ENCODE measurements at regions not wholly inside any gene's neighbourhood (a gene's known extent, or its start where the extent isn't known, plus 50 kb on each side); places are given as distances from the start of the nearest gene placed in this dataset.

DNA sequence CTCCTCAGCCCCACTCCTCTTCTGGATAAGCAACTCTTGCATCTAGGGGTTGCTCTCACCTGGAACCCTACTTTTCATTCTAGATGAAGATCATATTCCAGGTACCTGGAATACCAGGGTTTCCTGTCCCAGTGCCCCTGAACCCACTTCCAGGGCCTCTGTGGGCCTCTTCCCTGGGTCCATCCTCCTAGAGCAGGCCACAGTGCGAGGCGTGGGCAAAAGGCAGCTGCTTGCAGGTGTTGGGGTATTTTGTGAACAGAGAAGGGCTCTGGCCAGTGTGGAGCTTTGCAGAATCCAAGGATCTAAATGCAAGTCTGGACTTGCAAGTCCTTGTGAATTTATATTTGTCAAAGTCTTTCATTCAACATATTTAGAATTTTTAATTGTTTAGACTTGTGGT, 240.4 kb upstream of the POU3F1 start:
- TF ChIP-seq CTCF (conservative IDR thresholded peaks at IDR 0.05 in 1 of 2, IDR thresholded peaks at IDR 0.05 in 1 of 2; ENCODE audit: low read depth in 1 of 2, low read length in 2 of 2) = no peak
- TF ChIP-seq EZH2 (IDR thresholded peaks at IDR 0.05; ENCODE audit: low read length, missing control alignments) = no peak

All from fibroblast of lung (primary cell).